Activated CD4-positive, alpha-beta T cell treated with anti-CD3 and anti-CD28 coated beads, Interleukin-2, Interleukin-6, amounts not matched to agents 100 ng/mL and 50 ng/mL, durations not matched to agents 16 hours and 8 hours (primary cell): ENCODE measurements at regions not wholly inside any gene's neighbourhood (a gene's known extent, or its start where the extent isn't known, plus 50 kb on each side); places are given as distances from the start of the nearest gene placed in this dataset.

Experiments used
- DNase-seq: peaks from one replicate; pipeline ENCODE4 v3.0.0-alpha.2; 2020

- DNase-seq, result no peak
These were observed 176.5 kb upstream of the UBL3 start for GRCh38 chr13:30026909-30027308.

DNA sequence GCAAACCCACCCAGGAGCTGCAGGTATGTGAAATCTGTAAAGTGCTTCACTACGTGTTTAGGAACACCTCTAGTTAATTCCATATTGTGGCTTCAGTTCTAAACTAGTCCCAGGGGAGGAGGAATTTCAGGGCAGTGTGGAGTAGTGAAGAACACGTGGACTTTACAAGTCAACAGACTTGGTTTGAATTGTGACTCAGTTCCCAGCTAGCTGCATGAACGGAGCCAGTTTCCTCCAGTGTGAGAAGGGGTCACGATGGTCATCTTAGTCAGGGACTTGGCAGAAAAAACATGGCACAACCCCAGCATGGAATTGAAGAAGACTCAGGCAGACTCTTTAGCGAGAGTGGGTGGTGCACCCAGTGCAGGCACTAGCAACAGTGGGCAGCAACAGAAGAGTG lies 175.7 kb upstream of the UBL3 start:
- no peak for DNase-seq

GRCh38 chr13:30025351-30025750 lies 174.9 kb upstream of the UBL3 start:
- DNase-seq, result no peak

GRCh38 chr13:30024125-30024865 lies 173.9 kb upstream of the UBL3 start:
- no peak for DNase-seq

DNA sequence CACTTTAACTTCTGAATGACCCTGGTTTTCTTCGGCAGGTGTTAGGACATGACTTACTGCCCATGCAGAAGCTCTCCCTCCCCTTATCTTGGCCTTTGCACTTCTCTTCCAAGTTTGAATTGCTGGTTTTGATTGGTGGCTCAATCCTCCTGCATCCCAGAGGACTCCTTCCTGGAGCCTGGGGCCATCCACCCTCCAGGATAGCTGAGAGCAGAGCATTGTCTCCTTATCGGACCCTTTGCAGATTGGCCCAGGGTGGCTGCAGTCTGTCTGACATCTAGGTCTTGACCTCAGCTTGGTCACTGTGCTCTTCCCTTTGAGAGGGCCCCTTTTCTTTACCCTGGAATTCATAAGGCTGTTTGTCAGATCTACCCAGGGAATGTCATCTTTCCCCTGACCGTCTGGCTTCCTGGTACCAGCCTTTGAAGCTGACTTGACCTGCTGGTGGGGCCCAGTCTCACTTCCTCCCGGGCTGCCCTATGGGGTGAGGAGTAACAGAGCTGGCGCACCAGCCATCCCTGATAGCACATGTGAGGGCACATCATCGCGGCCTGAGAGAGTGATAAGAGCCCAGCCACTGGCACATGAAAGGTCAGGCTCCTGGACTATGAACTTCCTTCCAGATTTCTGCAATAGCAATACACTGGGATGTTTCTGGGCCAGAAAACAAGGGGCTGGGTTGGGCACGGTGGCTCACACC lies 172.9 kb upstream of the UBL3 start:
- no peak for DNase-seq

DNA sequence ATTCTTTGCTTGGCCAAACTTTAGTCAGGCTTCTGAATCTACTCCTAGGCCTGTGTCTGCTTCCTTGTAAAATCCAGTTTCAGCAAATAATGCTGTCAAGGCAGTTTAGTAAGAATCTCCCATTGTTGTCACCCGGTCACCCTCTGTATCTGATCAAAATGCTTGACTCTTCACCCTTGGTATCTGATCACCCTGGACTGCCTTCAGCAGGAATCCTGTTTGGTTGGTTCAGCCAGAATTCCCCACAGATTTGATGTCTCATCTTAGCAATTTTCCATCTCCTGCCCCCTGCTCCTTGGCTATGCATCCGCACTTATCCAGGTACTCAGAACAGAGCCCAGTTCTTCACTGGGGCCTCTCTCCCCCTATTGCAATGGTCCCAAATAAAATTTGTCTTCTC lies 172.4 kb upstream of the UBL3 start:
- no peak for DNase-seq

GRCh38 chr13:30022256-30022655 lies 171.8 kb upstream of the UBL3 start:
- no peak for DNase-seq

DNA sequence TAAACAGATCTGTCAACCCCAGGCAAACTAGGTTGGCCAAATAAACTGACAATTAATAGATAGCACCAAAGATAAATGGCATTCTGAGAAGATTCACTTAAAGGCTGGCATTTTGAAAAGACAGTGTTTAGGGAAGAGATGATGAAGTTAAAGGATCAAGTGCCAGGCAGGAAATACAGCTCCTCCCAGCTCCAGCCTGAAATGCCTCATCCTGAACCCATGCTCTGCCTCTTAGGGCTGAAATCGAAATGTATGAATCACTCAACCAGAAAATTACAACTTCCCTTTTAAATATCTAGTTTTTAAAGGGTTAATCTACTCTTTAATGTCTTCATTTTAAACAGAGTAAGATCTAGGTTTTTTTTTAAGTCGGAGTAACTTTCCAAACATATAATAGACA lies 171.2 kb upstream of the UBL3 start:
- no peak for DNase-seq

DNA sequence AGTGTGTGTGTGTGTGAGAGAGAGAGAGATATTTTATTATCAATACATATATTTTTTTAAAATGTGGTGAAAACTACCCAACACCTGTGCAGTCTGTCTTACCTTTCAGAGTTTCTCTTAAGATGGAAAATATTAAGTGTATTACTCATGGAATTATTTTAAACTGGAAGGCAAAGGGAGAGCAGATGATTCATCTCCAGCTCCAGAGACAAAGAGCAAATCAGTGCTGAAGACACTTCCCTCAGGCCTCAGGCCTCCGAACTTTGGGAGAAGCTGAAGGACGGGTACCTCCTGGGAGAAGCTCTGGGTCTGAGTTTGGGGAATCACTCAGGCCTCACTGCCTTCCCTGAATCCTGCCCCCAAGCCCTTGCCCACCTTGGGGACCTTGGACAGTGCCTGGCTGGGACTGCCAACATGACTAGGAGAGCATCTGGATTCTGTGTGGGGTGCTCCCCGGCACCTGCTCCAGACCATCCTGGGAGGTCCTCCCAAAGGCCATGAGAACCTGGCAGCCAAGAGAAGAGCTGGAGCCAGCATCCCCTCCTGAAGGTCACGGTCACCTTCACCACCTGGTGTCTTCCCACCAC lies 170.4 kb upstream of the UBL3 start:
- DNase-seq, result no peak

DNA sequence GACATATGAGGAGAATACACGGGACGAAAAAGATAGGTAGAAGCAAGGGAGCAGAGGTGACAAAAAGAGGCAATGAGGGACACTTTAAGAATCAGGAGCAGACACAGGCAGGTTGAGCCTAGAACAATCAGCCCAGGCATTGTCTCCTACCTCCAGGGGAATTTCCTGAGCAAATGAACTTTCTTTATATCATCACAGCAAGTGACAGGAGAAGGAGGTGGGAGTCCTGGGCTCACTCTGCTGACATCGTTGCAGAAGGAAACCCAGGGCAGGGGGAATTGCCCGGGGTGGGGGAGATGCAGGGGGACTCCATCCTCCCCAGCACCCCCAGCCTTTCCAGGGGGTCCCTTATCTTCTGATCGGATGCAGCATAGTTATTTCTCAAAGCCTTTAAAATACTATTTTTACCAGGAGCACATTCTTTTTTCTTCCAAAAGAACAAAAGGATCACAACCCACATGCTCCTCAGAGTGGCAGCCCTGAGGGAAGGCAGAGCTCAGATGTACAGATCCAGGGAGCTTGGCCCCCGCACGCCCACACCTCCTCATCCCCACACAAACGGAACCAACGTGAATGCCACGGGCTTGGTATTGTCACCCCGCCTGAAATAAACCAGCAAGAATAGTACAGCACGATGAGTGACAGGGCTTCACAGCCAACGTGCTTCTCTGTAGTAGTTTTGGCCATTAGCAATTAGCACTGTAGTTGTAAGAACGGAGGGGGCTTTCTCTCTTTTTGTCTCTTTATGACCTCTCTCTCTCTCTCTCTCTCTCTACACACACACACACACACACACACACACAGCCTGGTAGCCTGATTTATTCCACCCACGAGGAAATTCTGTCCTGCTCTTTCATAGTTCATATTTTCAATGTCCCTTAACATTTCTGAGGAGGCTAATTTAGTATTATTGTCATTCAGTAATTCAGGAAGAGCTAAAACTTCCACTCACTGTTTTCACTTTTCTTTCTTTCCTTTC lies 169.5 kb upstream of the UBL3 start:
- DNase-seq, result no peak

DNA sequence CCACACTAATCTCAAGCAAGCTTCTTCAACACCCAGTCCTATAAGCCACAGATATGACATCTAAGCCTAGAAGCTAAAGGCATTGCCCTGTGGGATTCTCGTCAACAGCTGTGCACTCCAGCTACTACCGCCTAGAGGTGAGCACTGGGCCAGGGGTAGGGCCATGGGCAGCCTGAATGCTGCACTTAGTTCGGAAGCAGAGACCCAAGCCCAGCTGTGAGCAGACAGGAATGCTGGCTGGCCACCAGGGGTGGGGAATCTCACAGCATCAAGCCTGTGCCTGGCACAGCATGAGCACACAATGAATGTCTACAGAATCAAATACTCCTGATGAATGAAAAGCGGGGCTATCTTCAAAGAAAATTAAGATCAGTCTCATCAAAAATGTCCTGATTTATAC lies 167.5 kb upstream of the UBL3 start:
- DNase-seq, result no peak

GRCh38 chr13:30016398-30016797 lies 166.0 kb upstream of the UBL3 start:
- DNase-seq, result no peak

DNA sequence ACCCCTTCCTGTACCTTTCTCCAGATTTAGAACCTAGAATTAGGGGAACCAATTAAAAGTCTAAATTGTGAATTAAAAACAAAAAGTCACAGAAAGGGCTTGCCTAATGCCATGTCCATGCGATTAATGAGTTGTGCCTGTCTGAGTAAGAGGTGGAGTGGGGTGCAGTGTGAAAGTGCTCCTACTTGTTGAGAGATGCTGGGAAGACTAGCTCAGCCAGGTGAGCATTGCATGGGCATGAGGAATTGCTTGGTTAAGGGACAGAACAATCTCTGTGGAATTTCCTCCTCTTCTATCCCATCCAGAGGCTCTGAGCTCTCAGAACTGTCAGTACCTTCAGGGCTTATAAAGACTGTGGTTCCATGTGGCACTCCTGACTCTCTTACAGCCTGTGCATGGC lies 159.0 kb upstream of the UBL3 start:
- no peak for DNase-seq

DNA sequence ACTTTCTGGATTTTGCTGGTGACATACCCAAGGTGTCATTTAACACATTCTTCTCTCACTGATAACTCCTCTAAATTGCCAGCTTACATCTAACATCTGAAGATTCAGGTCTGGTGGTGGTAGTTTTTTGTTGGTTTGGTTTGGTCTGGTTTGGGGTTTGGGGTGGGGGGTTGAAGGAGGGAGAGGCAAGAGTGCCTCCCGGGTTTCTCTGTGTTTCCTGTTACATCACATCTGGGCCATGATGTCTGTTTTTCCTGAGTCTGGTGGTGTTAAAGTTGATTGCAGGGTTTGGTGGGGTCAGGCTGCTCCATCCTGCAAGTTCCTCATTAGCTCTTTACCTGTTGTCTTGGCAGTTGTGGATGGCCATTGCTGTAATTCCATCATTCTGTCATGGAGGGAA lies 155.8 kb upstream of the UBL3 start:
- DNase-seq, result no peak

GRCh38 chr13:30004204-30004603 lies 153.8 kb upstream of the UBL3 start:
- DNase-seq, result no peak

DNA sequence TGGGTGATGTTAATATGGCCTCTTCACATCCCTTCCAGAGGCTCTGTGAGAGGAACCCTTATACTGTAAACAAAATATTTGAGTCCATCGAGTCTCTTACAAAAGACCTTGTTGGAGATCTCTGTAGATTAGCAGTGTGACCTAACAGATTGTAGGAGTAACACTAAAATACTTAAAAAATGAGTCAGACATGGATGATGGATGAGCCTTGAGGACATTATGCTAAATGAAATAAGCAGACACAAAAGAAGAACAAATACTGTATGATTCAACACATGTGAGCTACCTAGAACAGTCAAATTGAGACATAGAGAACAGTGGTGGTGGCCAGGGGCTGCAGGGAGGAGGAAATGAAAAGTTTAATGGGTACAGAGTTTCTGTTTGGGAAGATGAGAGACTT lies 152.2 kb upstream of the UBL3 start:
- peak; percentile 34 for DNase-seq

- DNase-seq, result no peak
These were observed 150.0 kb upstream of the UBL3 start for GRCh38 chr13:30000370-30000765.

GRCh38 chr13:29999492-30000369 lies 149.3 kb upstream of the UBL3 start:
- no peak for DNase-seq

GRCh38 chr13:29996316-29996715 lies 145.9 kb upstream of the UBL3 start:
- no peak for DNase-seq

GRCh38 chr13:29994911-29995595 lies 144.6 kb upstream of the UBL3 start:
- DNase-seq, result no peak

- no peak for DNase-seq
These were observed 143.5 kb upstream of the UBL3 start for GRCh38 chr13:29993716-29994488.
